ENCODE measurements at regions not wholly inside any gene's neighbourhood (a gene's known extent, or its start where the extent isn't known, plus 50 kb on each side); places are given as distances from the start of the nearest gene placed in this dataset.
"Not testable (repeated sequence)": the region's sequence is repeated elsewhere in the genome, so short reads cannot be mapped to it uniquely, and the experiment has no call there.

GRCh38 chr4:38322714-38323113, 341.3 kb upstream of the KLF3 start:
- Histone ChIP-seq H3K4me1 (ENCODE audit: insufficient read depth, low read length) (peaks cover 48% of the 10 kb centered on the region), H3K4me3 (ENCODE audit: low read length) (no peak overlapping the region), H3K9me3 (ENCODE audit: low read depth, low read length) (no peaks in the 10 kb centered on the region), H3K27me3 (ENCODE audit: insufficient read depth, low read length) (no peaks in the 10 kb centered on the region)

GRCh38 chr4:38323141-38323641, 340.8 kb upstream of the KLF3 start:
- H3K27me3 ChIP-seq (ENCODE audit: insufficient read depth, low read length), result no peaks in the 10 kb centered on the region
- H3K4me1 ChIP-seq (ENCODE audit: insufficient read depth, low read length), result peaks cover 47% of the 10 kb centered on the region
- no peaks in the 10 kb centered on the region for H3K9me3 ChIP-seq (ENCODE audit: low read depth, low read length)
- no peak overlapping the region for H3K4me3 ChIP-seq (ENCODE audit: low read length)

- H3K9me3 ChIP-seq (ENCODE audit: low read depth, low read length), result no peaks in the 10 kb centered on the region
- no peaks in the 10 kb centered on the region for H3K27me3 ChIP-seq (ENCODE audit: insufficient read depth, low read length)
- H3K4me3 ChIP-seq (ENCODE audit: low read length), result no peak overlapping the region
- H3K4me1 ChIP-seq (ENCODE audit: insufficient read depth, low read length), result peaks cover 49% of the 10 kb centered on the region
Observed at GRCh38 chr4:38324861-38325628, 339.0 kb upstream of the KLF3 start.

- H3K9me3 ChIP-seq (ENCODE audit: low read depth, low read length), result no peaks in the 10 kb centered on the region
- H3K4me3 ChIP-seq (ENCODE audit: low read length), result no peak overlapping the region
- H3K4me1 ChIP-seq (ENCODE audit: insufficient read depth, low read length), result peaks cover 49% of the 10 kb centered on the region
- H3K27me3 ChIP-seq (ENCODE audit: insufficient read depth, low read length), result no peaks in the 10 kb centered on the region
Observed at GRCh38 chr4:38325629-38325913, 338.4 kb upstream of the KLF3 start.

GRCh38 chr4:38326499-38326898, 337.5 kb upstream of the KLF3 start:
- no peaks in the 10 kb centered on the region for H3K27me3 ChIP-seq (ENCODE audit: insufficient read depth, low read length)
- H3K4me3 ChIP-seq (ENCODE audit: low read length), result no peak overlapping the region
- H3K9me3 ChIP-seq (ENCODE audit: low read depth, low read length), result no peaks in the 10 kb centered on the region
- H3K4me1 ChIP-seq (ENCODE audit: insufficient read depth, low read length), result peaks cover 57% of the 10 kb centered on the region

GRCh38 chr4:38327174-38327573, 336.8 kb upstream of the KLF3 start:
- no peaks in the 10 kb centered on the region for H3K9me3 ChIP-seq (ENCODE audit: low read depth, low read length)
- no peak overlapping the region for H3K4me3 ChIP-seq (ENCODE audit: low read length)
- no peaks in the 10 kb centered on the region for H3K27me3 ChIP-seq (ENCODE audit: insufficient read depth, low read length)
- peaks cover 63% of the 10 kb centered on the region for H3K4me1 ChIP-seq (ENCODE audit: insufficient read depth, low read length)

- H3K4me1 ChIP-seq (ENCODE audit: insufficient read depth, low read length), result peaks cover 63% of the 10 kb centered on the region
Observed at GRCh38 chr4:38328989-38329729, 334.8 kb upstream of the KLF3 start.

GRCh38 chr4:38330321-38330720, 333.7 kb upstream of the KLF3 start:
- Histone ChIP-seq H3K4me3 (ENCODE audit: low read length) (no peak overlapping the region), H3K9me3 (ENCODE audit: low read depth, low read length) (no peaks in the 10 kb centered on the region), H3K4me1 (ENCODE audit: insufficient read depth, low read length) (peaks cover 72% of the 10 kb centered on the region), H3K27me3 (ENCODE audit: insufficient read depth, low read length) (no peaks in the 10 kb centered on the region)

More at GRCh38 chr4:38328989-38329729, 334.8 kb upstream of the KLF3 start:
- Histone ChIP-seq H3K9me3 (ENCODE audit: low read depth, low read length) (no peaks in the 10 kb centered on the region), H3K27me3 (ENCODE audit: insufficient read depth, low read length) (no peaks in the 10 kb centered on the region), H3K4me3 (ENCODE audit: low read length) (no peak overlapping the region)

- peaks cover 78% of the 10 kb centered on the region for H3K4me1 ChIP-seq (ENCODE audit: insufficient read depth, low read length)
- H3K9me3 ChIP-seq (ENCODE audit: low read depth, low read length), result no peaks in the 10 kb centered on the region
- no peaks in the 10 kb centered on the region for H3K27me3 ChIP-seq (ENCODE audit: insufficient read depth, low read length)
- no peak overlapping the region for H3K4me3 ChIP-seq (ENCODE audit: low read length)
Observed at GRCh38 chr4:38330936-38331335, 333.1 kb upstream of the KLF3 start.

- Histone ChIP-seq H3K4me3 (ENCODE audit: low read length) (no peak overlapping the region), H3K27me3 (ENCODE audit: insufficient read depth, low read length) (no peaks in the 10 kb centered on the region), H3K4me1 (ENCODE audit: insufficient read depth, low read length) (peaks cover 79% of the 10 kb centered on the region), H3K9me3 (ENCODE audit: low read depth, low read length) (peaks cover 1% of the 10 kb centered on the region)
Observed at GRCh38 chr4:38332699-38333098, 331.3 kb upstream of the KLF3 start.

GRCh38 chr4:38333219-38333618, 330.8 kb upstream of the KLF3 start:
- Histone ChIP-seq H3K27me3 (ENCODE audit: insufficient read depth, low read length) (no peaks in the 10 kb centered on the region), H3K4me3 (ENCODE audit: low read length) (no peak overlapping the region), H3K4me1 (ENCODE audit: insufficient read depth, low read length) (peaks cover 74% of the 10 kb centered on the region), H3K9me3 (ENCODE audit: low read depth, low read length) (peaks cover 7% of the 10 kb centered on the region)

- no peaks in the 10 kb centered on the region for H3K27me3 ChIP-seq (ENCODE audit: insufficient read depth, low read length)
- peaks cover 17% of the 10 kb centered on the region for H3K9me3 ChIP-seq (ENCODE audit: low read depth, low read length)
- peaks cover 58% of the 10 kb centered on the region for H3K4me1 ChIP-seq (ENCODE audit: insufficient read depth, low read length)
- H3K4me3 ChIP-seq (ENCODE audit: low read length), result no peak overlapping the region
Observed at GRCh38 chr4:38334791-38335190, 329.2 kb upstream of the KLF3 start.

- not testable (repeated sequence) for H3K4me3 ChIP-seq (ENCODE audit: low read length); H3K27me3 ChIP-seq (ENCODE audit: insufficient read depth, low read length)
- Histone ChIP-seq H3K9me3 (ENCODE audit: low read depth, low read length) (peaks cover 18% of the 10 kb centered on the region), H3K4me1 (ENCODE audit: insufficient read depth, low read length) (peaks cover 21% of the 10 kb centered on the region)
Observed at GRCh38 chr4:38338939-38339338, 325.1 kb upstream of the KLF3 start.

GRCh38 chr4:38343608-38344007, 320.4 kb upstream of the KLF3 start:
- H3K27me3 ChIP-seq (ENCODE audit: insufficient read depth, low read length), result no peaks in the 10 kb centered on the region
- no peaks in the 10 kb centered on the region for H3K4me1 ChIP-seq (ENCODE audit: insufficient read depth, low read length)
- no peak overlapping the region for H3K4me3 ChIP-seq (ENCODE audit: low read length)
- H3K9me3 ChIP-seq (ENCODE audit: low read depth, low read length), result peaks cover 8% of the 10 kb centered on the region

GRCh38 chr4:38344929-38345328, 319.1 kb upstream of the KLF3 start:
- Histone ChIP-seq H3K4me3 (ENCODE audit: low read length) (no peak overlapping the region), H3K4me1 (ENCODE audit: insufficient read depth, low read length) (no peaks in the 10 kb centered on the region), H3K9me3 (ENCODE audit: low read depth, low read length) (no peaks in the 10 kb centered on the region), H3K27me3 (ENCODE audit: insufficient read depth, low read length) (no peaks in the 10 kb centered on the region)

GRCh38 chr4:38347251-38347650, 316.7 kb upstream of the KLF3 start:
- H3K4me1 ChIP-seq (ENCODE audit: insufficient read depth, low read length), result no peaks in the 10 kb centered on the region
- H3K4me3 ChIP-seq (ENCODE audit: low read length), result no peak overlapping the region
- peaks cover 5% of the 10 kb centered on the region for H3K9me3 ChIP-seq (ENCODE audit: low read depth, low read length)
- no peaks in the 10 kb centered on the region for H3K27me3 ChIP-seq (ENCODE audit: insufficient read depth, low read length)
